Common myeloid progenitor, CD34-positive (primary cell): ENCODE measurements at regions not wholly inside any gene's neighbourhood (a gene's known extent, or its start where the extent isn't known, plus 50 kb on each side); places are given as distances from the start of the nearest gene placed in this dataset.

ENCODE experiments used
- CTCF ChIA-PET: fragments of 350-600 bp; sonication (Branson Sonifier 250); formaldehyde crosslinking; loops from one replicate; lab custom pipeline; 2021; ENCODE audit warnings: antibody characterized with exemption; lab: Charles Lee
- POLR2A ChIA-PET: fragments of 350-600 bp; sonication (Branson Sonifier 250); formaldehyde crosslinking; loops from one replicate; lab custom pipeline; 2021; ENCODE audit warnings: antibody characterized with exemption; lab: Charles Lee
- DNase-seq, 3 donors: peaks; one replicate each; pipeline versions ENCODE4 v3.0.0 to v3.0.0-alpha.2; 2013
- H3K27ac ChIP-seq, 2 experiments: 1 replicate in 1 of 2; 2 replicates in 1 of 2; pipeline ENCODE4 v1.7.0; 2013; ENCODE audit warnings: inconsistent platforms in 2 of 2, low read length in 2 of 2, mild to moderate bottlenecking in 2 of 2, low read depth in 1 of 2, moderate library complexity in 1 of 2; ENCODE audit not compliant: severe bottlenecking in 2 of 2, insufficient read depth in 1 of 2, poor library complexity in 1 of 2
- H3K27me3 ChIP-seq, 5 experiments: replicated peaks in 2 of 5; 1 replicate in 3 of 5; 2 replicates in 2 of 5; pipeline versions ENCODE4 v1.6.1 to v1.7.0; 2013; ENCODE audit warnings: low read length in 4 of 5, mild to moderate bottlenecking in 2 of 5, moderate library complexity in 2 of 5, inconsistent platforms in 1 of 5; ENCODE audit not compliant: insufficient read depth in 5 of 5, control insufficient read depth in 4 of 5
- H3K36me3 ChIP-seq, 4 experiments: 1 replicate in 2 of 4; 2 replicates in 2 of 4; pipeline versions ENCODE4 v1.6.1 to v1.7.0; 2013; ENCODE audit warnings: low read length in 3 of 4, control low read depth in 1 of 4, mild to moderate bottlenecking in 1 of 4; ENCODE audit not compliant: control insufficient read depth in 4 of 4, insufficient read depth in 4 of 4
- H3K4me1 ChIP-seq, 4 experiments: 1 replicate in 3 of 4; 2 replicates in 1 of 4; pipeline versions ENCODE4 v1.6.1 to v1.7.1; 2013; ENCODE audit warnings: low read length in 3 of 4, mild to moderate bottlenecking in 3 of 4, control low read depth in 1 of 4, inconsistent platforms in 1 of 4, moderate library complexity in 1 of 4; ENCODE audit not compliant: control insufficient read depth in 4 of 4, insufficient read depth in 4 of 4; ENCODE audit errors: control extremely low read depth in 1 of 4
- H3K4me3 ChIP-seq, 7 experiments: 1 replicate in 4 of 7; 2 replicates in 3 of 7; pipeline versions ENCODE4 v1.5.1 to v1.7.0; 2013; ENCODE audit warnings: mild to moderate bottlenecking in 7 of 7, low read length in 6 of 7, moderate library complexity in 6 of 7, inconsistent platforms in 2 of 7, low read depth in 2 of 7, control low read depth in 1 of 7; ENCODE audit not compliant: insufficient read depth in 4 of 7, control insufficient read depth in 1 of 7; ENCODE audit errors: extremely low read depth in 1 of 7
- H3K9me3 ChIP-seq, 5 experiments: 1 replicate in 4 of 5; 2 replicates in 1 of 5; pipeline versions ENCODE4 v1.6.1 to v1.7.1; 2013; ENCODE audit warnings: low read length in 4 of 5, mild to moderate bottlenecking in 2 of 5, inconsistent platforms in 1 of 5, low read depth in 1 of 5, moderate library complexity in 1 of 5; ENCODE audit not compliant: control insufficient read depth in 4 of 5, insufficient read depth in 2 of 5; ENCODE audit errors: control extremely low read depth in 1 of 5
- WGBS: methylation state at CpG from one replicate; pipeline ENCODE4 v1.1.5; 2013; ENCODE audit not compliant: insufficient coverage; 5-methylcytosine and 5-hydroxymethylcytosine counted together

DNA sequence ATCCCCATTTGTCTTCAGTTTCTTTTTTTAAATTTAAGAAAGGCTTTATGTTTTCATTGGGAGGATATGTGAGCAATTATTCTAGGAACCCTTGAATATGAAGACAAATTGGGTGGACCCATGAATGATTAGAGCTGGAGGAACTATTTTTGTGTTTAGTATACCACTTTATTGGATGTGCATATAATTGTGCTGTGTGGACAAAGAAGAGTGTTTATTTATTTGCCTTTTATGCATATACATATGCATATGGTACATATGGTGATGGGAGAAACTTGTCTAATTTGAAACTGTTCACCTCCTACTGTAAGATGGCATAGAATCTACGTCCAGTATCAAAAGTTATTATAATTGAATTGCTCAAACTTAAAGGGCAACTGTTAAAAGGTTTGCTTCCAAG lies 94.8 kb upstream of the CENPW start:
- POLR2A ChIA-PET = no interaction called here
- CTCF ChIA-PET = interaction anchor here (0.9 kb wide), 1 partner anchor 9 kb away, joined by 3 read pairs; no protein-coding TSS in a partner anchor
- DNase-seq = no peak
- H3K27ac ChIP-seq = no peak overlapping the region
- H3K4me1 ChIP-seq = no peaks in the 10 kb centered on the region
- H3K9me3 ChIP-seq = no peaks in the 10 kb centered on the region
- no peak overlapping the region for H3K4me3 ChIP-seq
- 83% methylated on average over 1 of the region's 1 CpG for WGBS
- H3K27me3 ChIP-seq = no peaks in the 10 kb centered on the region
- no peaks in the 10 kb centered on the region for H3K36me3 ChIP-seq

DNA sequence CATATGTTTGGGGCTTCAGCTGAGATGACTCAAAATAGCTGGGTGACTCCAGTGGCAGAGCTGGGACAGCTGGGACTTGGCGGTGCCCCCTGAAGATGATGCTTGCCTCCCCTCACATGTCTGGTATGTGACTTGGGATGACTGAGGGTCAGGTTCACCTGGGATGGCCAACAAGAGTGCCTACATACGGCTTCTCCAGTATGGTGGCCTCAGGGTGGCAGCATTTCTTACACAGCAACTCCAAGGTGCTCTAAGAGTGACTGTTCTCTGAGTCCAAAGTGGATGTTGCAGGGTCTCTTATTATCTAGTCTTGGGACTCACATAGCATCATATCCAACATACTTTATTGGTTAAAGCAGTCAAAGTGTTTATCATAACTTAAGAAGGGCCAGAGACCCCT lies 87.8 kb upstream of the CENPW start:
- Histone ChIP-seq H3K27me3 (no peaks in the 10 kb centered on the region), H3K9me3 (peaks cover 0 to 2% (median 0%) of the 10 kb centered on the region in 5 experiments), H3K27ac (no peak overlapping the region), H3K4me3 (no peak overlapping the region), H3K36me3 (no peaks in the 10 kb centered on the region), H3K4me1 (peaks cover 2 to 9% (median 6%) of the 10 kb centered on the region in 4 experiments)
- no CpG with 5 or more reads among the region's 2 CpGs for WGBS
- no peak for DNase-seq
- ChIA-PET CTCF (interaction anchor here (1.0 kb wide), 1 partner anchor 53 kb away, joined by 3 read pairs; no protein-coding TSS in a partner anchor), POLR2A (no interaction called here)

DNA sequence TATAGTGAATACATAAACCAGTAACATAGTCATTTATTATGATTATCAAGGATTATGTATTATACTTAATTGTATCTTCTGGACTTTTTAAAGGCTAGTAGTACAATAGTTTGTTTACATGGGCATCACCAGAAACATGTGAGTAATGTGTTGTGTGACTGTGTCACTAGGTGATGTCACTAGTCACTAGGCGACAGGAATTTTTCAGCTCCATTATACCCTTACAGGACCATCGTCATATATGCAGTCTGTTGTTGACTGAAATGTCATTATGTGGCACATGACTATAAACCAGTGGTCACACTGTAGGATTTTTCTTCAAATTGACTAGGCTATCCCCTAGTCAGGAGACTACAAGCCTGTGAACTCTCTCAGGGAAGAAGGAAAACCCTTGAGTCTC lies 86.5 kb upstream of the CENPW start:
- CTCF ChIA-PET = interaction anchor here (0.9 kb wide), 1 partner anchor 8 kb away, joined by 3 read pairs; no protein-coding TSS in a partner anchor
- DNase-seq = no peak

DNA sequence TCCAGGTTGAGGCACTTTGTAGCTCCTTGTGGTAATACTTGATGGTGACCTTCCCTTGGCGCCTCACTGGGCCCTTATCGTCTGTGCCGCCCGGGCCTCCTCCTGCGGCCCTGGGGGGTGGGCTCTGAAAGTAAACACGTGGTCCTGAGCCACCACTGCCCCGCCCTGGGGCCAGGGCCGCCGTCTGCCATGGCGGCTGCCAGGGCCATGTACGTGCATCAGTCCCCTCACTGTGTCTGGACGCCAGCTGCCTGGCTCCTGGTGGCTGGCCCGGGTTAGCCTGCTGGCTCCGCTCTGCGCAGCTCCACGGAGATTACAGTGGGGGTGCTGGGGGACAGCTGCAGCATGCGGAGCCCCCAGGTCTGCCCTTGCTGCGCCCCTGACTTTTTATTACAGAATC lies 81.8 kb upstream of the CENPW start:
- ChIA-PET POLR2A (no interaction called here), CTCF (no interaction called here)
- no peaks in the 10 kb centered on the region for H3K36me3 ChIP-seq
- H3K4me3 ChIP-seq = no peak overlapping the region
- WGBS = over 99% methylated on average over 16 of the region's 18 CpGs
- peaks cover 2 to 9% (median 6%) of the 10 kb centered on the region in 4 experiments for H3K4me1 ChIP-seq
- peaks cover 0 to 25% (median 5%) of the 10 kb centered on the region in 5 experiments for H3K9me3 ChIP-seq
- H3K27ac ChIP-seq = no peak overlapping the region
- H3K27me3 ChIP-seq = no peaks in the 10 kb centered on the region
- no peak for DNase-seq

More for the DNA sequence above, 86.5 kb upstream of the CENPW start:
- Histone ChIP-seq H3K27ac (no peak overlapping the region), H3K4me3 (no peak overlapping the region), H3K4me1 (peaks cover 2 to 9% (median 6%) of the 10 kb centered on the region in 4 experiments), H3K27me3 (no peaks in the 10 kb centered on the region), H3K9me3 (peaks cover 0 to 2% (median 0%) of the 10 kb centered on the region in 5 experiments), H3K36me3 (no peaks in the 10 kb centered on the region)
- WGBS = 100% methylated on average over 2 of the region's 2 CpGs
- POLR2A ChIA-PET = no interaction called here

DNA sequence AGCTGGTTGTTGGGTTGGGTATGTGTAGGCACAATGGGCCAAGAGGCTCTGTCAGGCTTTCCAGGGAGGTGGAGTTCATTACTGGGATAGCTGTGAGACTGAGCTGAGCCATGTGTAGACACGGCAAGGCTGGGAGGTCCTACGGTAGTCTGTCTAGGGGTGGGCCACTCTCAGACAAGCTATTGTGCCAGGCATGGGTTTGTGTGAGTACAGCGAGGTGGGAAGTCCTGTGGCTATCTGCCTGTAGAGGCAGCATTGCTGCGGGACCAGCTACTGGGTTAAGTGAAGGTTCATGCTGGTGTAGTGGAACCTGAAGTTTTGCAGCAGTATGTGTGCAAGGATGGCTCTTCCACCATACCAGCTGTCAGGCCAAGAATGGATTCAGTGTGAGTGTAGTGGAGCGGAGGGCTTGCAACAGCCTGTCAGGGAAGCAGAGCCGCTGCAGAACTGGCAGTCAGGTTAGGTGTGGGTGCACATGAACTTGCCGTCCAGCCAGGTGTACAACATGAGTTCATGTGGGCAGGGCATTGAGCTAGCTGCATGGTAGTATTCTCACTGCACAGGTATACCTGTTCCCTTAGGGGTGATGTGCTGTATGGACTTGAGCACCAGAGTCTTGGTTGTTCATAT lies 78.0 kb upstream of the CENPW start:
- H3K4me1 ChIP-seq = peaks cover 0 to 10% (median 0%) of the 10 kb centered on the region in 4 experiments
- CTCF ChIA-PET = no interaction called here
- no peaks in the 10 kb centered on the region for H3K36me3 ChIP-seq
- no peak overlapping the region for H3K4me3 ChIP-seq
- 98% methylated on average over 5 of the region's 7 CpGs for WGBS
- H3K27me3 ChIP-seq = no peaks in the 10 kb centered on the region
- H3K27ac ChIP-seq = no peak overlapping the region
- POLR2A ChIA-PET = no interaction called here
- no peak for DNase-seq
- H3K9me3 ChIP-seq = peaks cover 0 to 23% (median 5%) of the 10 kb centered on the region in 5 experiments

DNA sequence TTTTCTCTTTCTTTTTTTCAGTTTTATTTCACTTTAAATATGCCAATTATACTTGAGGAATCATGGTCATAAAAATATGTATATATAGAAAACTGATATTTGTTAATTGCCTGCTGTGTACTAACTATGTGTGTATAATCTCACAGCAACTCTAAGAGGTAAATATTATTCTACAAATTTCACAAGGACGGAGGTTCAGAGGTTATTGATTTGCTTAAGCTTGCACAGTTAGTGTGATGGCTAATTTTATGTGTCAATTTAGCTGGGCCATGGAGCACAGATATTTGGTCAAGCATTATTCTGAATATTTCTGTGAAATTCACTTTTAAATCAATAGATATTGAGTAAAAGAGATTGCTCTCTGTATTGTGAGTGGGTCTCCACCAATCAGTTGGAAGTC lies 75.7 kb upstream of the CENPW start:
- Histone ChIP-seq H3K27me3 (no peaks in the 10 kb centered on the region), H3K27ac (no peak overlapping the region), H3K4me1 (peaks cover 6 to 22% (median 10%) of the 10 kb centered on the region in 4 experiments), H3K9me3 (peaks cover 0 to 23% (median 5%) of the 10 kb centered on the region in 5 experiments), H3K36me3 (no peaks in the 10 kb centered on the region), H3K4me3 (no peak overlapping the region)
- POLR2A ChIA-PET = no interaction called here
- CTCF ChIA-PET = no interaction called here
- WGBS = no CpG with 5 or more reads among the region's 1 CpG
- DNase-seq = no peak

DNA sequence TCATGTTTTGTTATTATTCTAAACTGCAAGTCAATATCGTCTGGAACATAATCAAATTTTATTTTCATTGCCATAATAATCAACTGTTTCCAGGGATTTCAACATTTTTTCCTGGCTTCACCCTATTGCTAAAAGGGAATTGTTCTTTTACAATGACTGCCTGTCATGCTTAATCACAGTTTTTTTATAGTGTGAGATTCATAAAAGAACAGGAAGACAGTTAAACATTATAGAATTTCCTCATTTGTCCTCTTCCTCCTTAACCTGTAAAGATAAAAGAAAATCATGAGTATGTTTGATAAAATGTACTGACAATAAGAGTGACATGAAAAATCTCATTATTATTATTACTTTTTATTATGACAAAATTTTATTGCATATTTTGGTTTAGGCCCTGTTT lies 73.3 kb upstream of the CENPW start:
- H3K27me3 ChIP-seq = no peaks in the 10 kb centered on the region
- POLR2A ChIA-PET = no interaction called here
- no peak overlapping the region for H3K4me3 ChIP-seq
- no peak for DNase-seq
- no peak overlapping the region for H3K27ac ChIP-seq
- WGBS = 100% methylated on average over 1 of the region's 1 CpG
- CTCF ChIA-PET = interaction anchor here (1.1 kb wide), 1 partner anchor 182 kb away, joined by 3 read pairs; no protein-coding TSS in a partner anchor
- H3K9me3 ChIP-seq = peaks cover 0 to 7% (median 1%) of the 10 kb centered on the region in 5 experiments
- no peaks in the 10 kb centered on the region for H3K36me3 ChIP-seq
- H3K4me1 ChIP-seq = peaks cover 6 to 22% (median 10%) of the 10 kb centered on the region in 4 experiments
